Uterus (tissue), 2 donors: ENCODE measurements at regions not wholly inside any gene's neighbourhood (a gene's known extent, or its start where the extent isn't known, plus 50 kb on each side); places are given as distances from the start of the nearest gene placed in this dataset.

Experiments used
- CTCF ChIP-seq, 4 experiments: fragments of 200-600 bp in 2 of 4; fragments of 450-650 bp in 2 of 4; sonication (generic) in 2 of 4; IDR thresholded peaks; one replicate each; pipeline ENCODE4 v1.5.1; 2016 to 2019; ENCODE audit warnings: antibody characterized with exemption in 4 of 4, mild to moderate bottlenecking in 2 of 4, moderate library complexity in 1 of 4
- POLR2A ChIP-seq, 2 donors: fragments of 450-650 bp; IDR thresholded peaks; one replicate each; pipeline ENCODE4 v1.6.1; 2016; ENCODE audit warnings: antibody characterized with exemption in 2 of 2, mild to moderate bottlenecking in 1 of 2, moderate library complexity in 1 of 2

- TF ChIP-seq CTCF (IDR thresholded peaks at IDR 0.05) (no peak), POLR2A (IDR thresholded peaks at IDR 0.05) (no peak)
Observed at GRCh38 chr9:32294106-32294505, 90.3 kb upstream of the ACO1 start.
